DOHH2 (cell line): ENCODE measurements at regions not wholly inside any gene's neighbourhood (a gene's known extent, or its start where the extent isn't known, plus 50 kb on each side); places are given as distances from the start of the nearest gene placed in this dataset.

Experiments
- H3F3A ChIP-seq: fragments of 200-600 bp; sonication (generic), shearing (Covaris generic); 2 replicates; pipeline ENCODE4 v1.6.0; 2016; ENCODE audit warnings: antibody characterized with exemption, mild to moderate bottlenecking; ENCODE audit not compliant: control insufficient read depth, insufficient read depth
- H3K27ac ChIP-seq: fragments of 200-600 bp; sonication (generic); 2 replicates; pipeline ENCODE4 v1.5.1; 2014; ENCODE audit warnings: low read depth, mild to moderate bottlenecking, low read length, moderate library complexity
- H3K27me3 ChIP-seq: fragments of 200-600 bp; sonication (generic); 2 replicates; pipeline ENCODE4 v1.6.1; 2014; ENCODE audit warnings: mild to moderate bottlenecking, low read length, mixed read lengths; ENCODE audit not compliant: control insufficient read depth
- H3K36me3 ChIP-seq: fragments of 200-600 bp; sonication (generic); 2 replicates; pipeline ENCODE4 v1.6.1; 2014; ENCODE audit warnings: mild to moderate bottlenecking, low read length, moderate library complexity, mixed read lengths; ENCODE audit not compliant: control insufficient read depth
- H3K4me1 ChIP-seq: fragments of 200-600 bp; sonication (generic); 2 replicates; pipeline ENCODE4 v1.6.1; 2014; ENCODE audit warnings: mild to moderate bottlenecking, low read length, mixed read lengths; ENCODE audit not compliant: control insufficient read depth
- H3K4me2 ChIP-seq: fragments of 200-600 bp; sonication (generic); 2 replicates; pipeline ENCODE4 v1.6.0; 2014; ENCODE audit warnings: mild to moderate bottlenecking, low read length, moderate library complexity
- H3K4me3 ChIP-seq: fragments of 200-600 bp; sonication (generic); 2 replicates; pipeline ENCODE4 v1.5.1; 2014; ENCODE audit warnings: mild to moderate bottlenecking, low read length, mixed read lengths
- H3K79me2 ChIP-seq: fragments of 200-600 bp; sonication (generic); 2 replicates; pipeline ENCODE4 v1.6.1; 2014; ENCODE audit warnings: mild to moderate bottlenecking, low read length, mixed read lengths; ENCODE audit not compliant: control insufficient read depth
- H3K9me2 ChIP-seq: fragments of 200-600 bp; sonication (generic); replicated peaks from 2 replicates; pipeline ENCODE4 v1.6.1; 2014; ENCODE audit warnings: mild to moderate bottlenecking, low read length, mixed read lengths; ENCODE audit not compliant: control insufficient read depth
- H3K9me3 ChIP-seq: fragments of 200-600 bp; sonication (generic); 2 replicates; pipeline ENCODE4 v1.6.1; 2014; ENCODE audit warnings: antibody characterized with exemption, low read length, mixed read lengths; ENCODE audit not compliant: control insufficient read depth, insufficient read depth
- H4K20me1 ChIP-seq: fragments of 200-600 bp; sonication (generic); 2 replicates; pipeline ENCODE4 v1.6.0; 2014; ENCODE audit warnings: low read depth, mild to moderate bottlenecking, antibody characterized with exemption, low read length, moderate library complexity; ENCODE audit not compliant: control insufficient read depth, insufficient read depth
- CTCF ChIP-seq: fragments of 200-600 bp; sonication (generic); IDR thresholded peaks from one replicate; pipeline ENCODE4 v1.5.1; 2014; ENCODE audit warnings: antibody characterized with exemption, mild to moderate bottlenecking, low read depth, low read length; ENCODE audit not compliant: poor library complexity, severe bottlenecking
- EZH2phosphoT487 ChIP-seq: fragments of 200-600 bp; sonication (generic); IDR thresholded peaks from 2 replicates; pipeline ENCODE4 v1.6.1; 2017; ENCODE audit warnings: borderline replicate concordance, mild to moderate bottlenecking, antibody characterized with exemption, low read length, moderate library complexity, mixed read lengths

GRCh38 chr5:20694121-20694520, 706.1 kb upstream of the CDH18 start:
- Histone ChIP-seq H4K20me1 (no peaks in the 10 kb centered on the region), H3K27ac (no peak overlapping the region), H3K9me2 (no peaks in the 10 kb centered on the region), H3K27me3 (no peaks in the 10 kb centered on the region), H3K4me1 (no peaks in the 10 kb centered on the region), H3F3A (no peaks in the 10 kb centered on the region), H3K4me2 (no peak overlapping the region), H3K4me3 (no peak overlapping the region), H3K36me3 (no peaks in the 10 kb centered on the region), H3K9me3 (no peaks in the 10 kb centered on the region), H3K79me2 (no peaks in the 10 kb centered on the region)
- no peak for TF ChIP-seq CTCF
- no peak for TF ChIP-seq EZH2phosphoT487

- no peak for TF ChIP-seq EZH2phosphoT487
- TF ChIP-seq CTCF: no peak
- Histone ChIP-seq H4K20me1 (no peaks in the 10 kb centered on the region), H3K4me1 (no peaks in the 10 kb centered on the region), H3K4me2 (no peak overlapping the region), H3K4me3 (no peak overlapping the region), H3K36me3 (no peaks in the 10 kb centered on the region), H3K9me2 (no peaks in the 10 kb centered on the region), H3K79me2 (no peaks in the 10 kb centered on the region), H3K27me3 (no peaks in the 10 kb centered on the region), H3K9me3 (no peaks in the 10 kb centered on the region), H3K27ac (no peak overlapping the region), H3F3A (no peaks in the 10 kb centered on the region)
These were observed 704.9 kb upstream of the CDH18 start for GRCh38 chr5:20692913-20693312.

- Histone ChIP-seq H3K4me2 (no peak overlapping the region), H3K79me2 (no peaks in the 10 kb centered on the region), H3K27ac (no peak overlapping the region), H3K27me3 (no peaks in the 10 kb centered on the region), H3K9me2 (no peaks in the 10 kb centered on the region), H3K4me3 (no peak overlapping the region), H3K9me3 (no peaks in the 10 kb centered on the region), H3K4me1 (no peaks in the 10 kb centered on the region), H3F3A (no peaks in the 10 kb centered on the region), H3K36me3 (no peaks in the 10 kb centered on the region), H4K20me1 (no peaks in the 10 kb centered on the region)
- TF ChIP-seq CTCF (no peak), EZH2phosphoT487 (no peak)
These were observed 695.4 kb upstream of the CDH18 start for GRCh38 chr5:20683241-20683940.
